ENCODE measurements at regions not wholly inside any gene's neighbourhood (a gene's known extent, or its start where the extent isn't known, plus 50 kb on each side); places are given as distances from the start of the nearest gene placed in this dataset.

DNA sequence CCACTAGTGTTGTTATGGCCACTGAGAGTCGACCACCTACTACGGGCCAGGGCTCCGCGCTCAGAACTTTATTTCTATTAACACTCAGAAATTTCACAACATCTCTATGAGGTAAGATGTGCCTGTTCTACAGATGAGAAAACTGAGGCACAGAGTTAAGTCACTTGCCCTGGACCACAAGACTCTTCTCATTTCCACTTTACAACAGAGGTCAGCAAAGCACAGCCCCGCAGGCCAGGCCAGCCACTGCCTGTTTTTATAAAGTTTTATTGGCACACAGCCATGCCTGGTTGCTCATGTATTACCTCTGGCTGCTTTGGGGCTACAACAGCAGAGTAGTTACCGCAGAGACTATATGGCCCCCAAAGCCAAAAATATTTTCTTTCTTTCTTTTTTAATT lies 503.6 kb downstream of the SHQ1 start:
- Histone ChIP-seq H3K4me1 (ENCODE audit: insufficient read depth, poor library complexity, severe bottlenecking) (peaks cover 15% of the 10 kb centered on the region), H3K9me3 (ENCODE audit: severe bottlenecking) (no peaks in the 10 kb centered on the region), H3K27ac (ENCODE audit: poor library complexity, severe bottlenecking) (peak overlapping the region; percentile 89), H3K36me3 (ENCODE audit: low read depth) (no peaks in the 10 kb centered on the region), H3K27me3 (ENCODE audit: insufficient read depth, poor library complexity, severe bottlenecking) (no peaks in the 10 kb centered on the region), H3K4me3 (ENCODE audit: severe bottlenecking) (no peak overlapping the region)
- ATAC-seq (ENCODE audit: low read depth) (no peak), DNase-seq (ENCODE audit: low spot score) (no peak)
- no peak for TF ChIP-seq CTCF (IDR thresholded peaks at IDR 0.05; ENCODE audit: poor library complexity, severe bottlenecking)

DNA sequence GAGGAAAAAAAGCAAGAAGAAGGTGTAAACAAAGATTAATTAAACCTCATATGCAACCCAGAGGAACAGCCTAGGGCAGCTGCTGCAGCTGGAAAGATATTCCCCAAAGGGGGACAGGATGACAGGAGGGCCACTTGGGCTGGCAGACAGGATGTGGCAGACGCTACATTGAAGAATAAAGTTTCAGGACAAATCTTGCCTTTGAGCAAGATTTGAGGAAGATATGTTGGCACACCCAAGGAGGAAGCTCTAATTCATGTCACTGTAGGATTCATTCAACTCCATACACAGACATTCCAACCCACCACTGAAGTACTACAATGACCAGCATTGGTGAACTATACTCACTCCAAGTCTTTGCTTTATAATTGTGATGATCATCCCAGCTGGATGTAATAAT lies 504.0 kb downstream of the SHQ1 start:
- Histone ChIP-seq H3K27ac (ENCODE audit: poor library complexity, severe bottlenecking) (peak overlapping the region; percentile 89), H3K4me3 (ENCODE audit: severe bottlenecking) (no peak overlapping the region), H3K9me3 (ENCODE audit: severe bottlenecking) (no peaks in the 10 kb centered on the region), H3K36me3 (ENCODE audit: low read depth) (no peaks in the 10 kb centered on the region), H3K27me3 (ENCODE audit: insufficient read depth, poor library complexity, severe bottlenecking) (no peaks in the 10 kb centered on the region), H3K4me1 (ENCODE audit: insufficient read depth, poor library complexity, severe bottlenecking) (peaks cover 19% of the 10 kb centered on the region)
- no peak for ATAC-seq (ENCODE audit: low read depth)
- DNase-seq (ENCODE audit: low spot score) = no peak
- no peak for TF ChIP-seq CTCF (IDR thresholded peaks at IDR 0.05; ENCODE audit: poor library complexity, severe bottlenecking)

GRCh38 chr3:72343078-72343477 lies 505.2 kb downstream of the SHQ1 start:
- DNase-seq (ENCODE audit: low spot score) (no peak), ATAC-seq (ENCODE audit: low read depth) (no peak)
- H3K27ac ChIP-seq (ENCODE audit: poor library complexity, severe bottlenecking) = peak overlapping the region; percentile 89
- TF ChIP-seq CTCF (IDR thresholded peaks at IDR 0.05; ENCODE audit: poor library complexity, severe bottlenecking) = no peak
- H3K4me3 ChIP-seq (ENCODE audit: severe bottlenecking) = no peak overlapping the region
- no peaks in the 10 kb centered on the region for H3K36me3 ChIP-seq (ENCODE audit: low read depth)
- H3K9me3 ChIP-seq (ENCODE audit: severe bottlenecking) = no peaks in the 10 kb centered on the region
- H3K4me1 ChIP-seq (ENCODE audit: insufficient read depth, poor library complexity, severe bottlenecking) = peaks cover 31% of the 10 kb centered on the region
- no peaks in the 10 kb centered on the region for H3K27me3 ChIP-seq (ENCODE audit: insufficient read depth, poor library complexity, severe bottlenecking)

DNA sequence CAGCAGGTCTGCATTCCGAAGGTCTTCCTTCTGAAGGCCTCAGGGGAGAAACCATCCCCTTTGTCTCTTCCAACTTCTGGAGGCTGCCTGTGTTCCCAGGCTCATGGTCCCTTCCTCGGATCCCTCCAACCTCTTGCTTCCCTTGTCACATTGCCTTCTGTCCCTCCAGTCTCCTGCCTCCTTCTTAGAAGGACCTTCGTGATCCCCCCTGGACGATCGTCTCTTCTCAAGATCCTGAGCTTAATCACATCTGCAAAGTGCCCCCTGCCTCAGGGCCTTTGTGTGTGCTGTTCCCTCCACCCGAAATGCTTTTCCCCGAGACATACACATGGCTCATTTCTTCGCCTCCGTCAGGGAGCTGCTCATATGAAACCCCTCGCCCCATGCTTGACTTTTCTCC lies 505.8 kb downstream of the SHQ1 start:
- no peak overlapping the region for H3K4me3 ChIP-seq (ENCODE audit: severe bottlenecking)
- H3K36me3 ChIP-seq (ENCODE audit: low read depth) = no peaks in the 10 kb centered on the region
- H3K9me3 ChIP-seq (ENCODE audit: severe bottlenecking) = no peaks in the 10 kb centered on the region
- no peak for TF ChIP-seq CTCF (IDR thresholded peaks at IDR 0.05; ENCODE audit: poor library complexity, severe bottlenecking)
- DNase-seq (ENCODE audit: low spot score) = no peak
- no peaks in the 10 kb centered on the region for H3K27me3 ChIP-seq (ENCODE audit: insufficient read depth, poor library complexity, severe bottlenecking)
- no peak for ATAC-seq (ENCODE audit: low read depth)
- H3K4me1 ChIP-seq (ENCODE audit: insufficient read depth, poor library complexity, severe bottlenecking) = peaks cover 32% of the 10 kb centered on the region
- H3K27ac ChIP-seq (ENCODE audit: poor library complexity, severe bottlenecking) = peak overlapping the region; percentile 89

- Histone ChIP-seq H3K9me3 (ENCODE audit: severe bottlenecking) (no peaks in the 10 kb centered on the region), H3K4me3 (ENCODE audit: severe bottlenecking) (no peak overlapping the region), H3K27ac (ENCODE audit: poor library complexity, severe bottlenecking) (no peak overlapping the region), H3K4me1 (ENCODE audit: insufficient read depth, poor library complexity, severe bottlenecking) (peaks cover 31% of the 10 kb centered on the region), H3K27me3 (ENCODE audit: insufficient read depth, poor library complexity, severe bottlenecking) (no peaks in the 10 kb centered on the region), H3K36me3 (ENCODE audit: low read depth) (no peaks in the 10 kb centered on the region)
- TF ChIP-seq CTCF (IDR thresholded peaks at IDR 0.05; ENCODE audit: poor library complexity, severe bottlenecking) = no peak
- no peak for ATAC-seq (ENCODE audit: low read depth)
- no peak for DNase-seq (ENCODE audit: low spot score)
Observed at GRCh38 chr3:72341920-72342319, 506.3 kb downstream of the SHQ1 start.
